T-helper 2 cell treated with Interferon-gamma antibody and Interleukin-4, amounts not matched to agents 100 ng/mL and 5 ng/mL, for 36 hours (primary cell): ENCODE measurements at regions not wholly inside any gene's neighbourhood (a gene's known extent, or its start where the extent isn't known, plus 50 kb on each side); places are given as distances from the start of the nearest gene placed in this dataset.

ENCODE experiments used
- intact Hi-C: fragments of 100-400 bp; cut with micrococcal nuclease; formaldehyde crosslinking; loops from one replicate; pipeline ENCODE4 v1.15.1; 2023

- intact Hi-C loops: loop anchor here (2.0 to 5.0 kb wide), 2 partner anchors 1661 to 1715 kb away; no protein-coding TSS in a partner anchor
These were observed 283.1 kb downstream of the LMX1A start for GRCh38 chr1:165073185-165074007.

- intact Hi-C loops: loop anchor here (5.0 kb wide), 1 partner anchor 1658 kb away; no protein-coding TSS in a partner anchor
These were observed 285.8 kb downstream of the LMX1A start for GRCh38 chr1:165070675-165071074.

- intact Hi-C loops: loop anchor here (5.0 kb wide), 1 partner anchor 1658 kb away; no protein-coding TSS in a partner anchor
These were observed 286.7 kb downstream of the LMX1A start for GRCh38 chr1:165069829-165070228.

GRCh38 chr1:165068741-165069140 lies 287.8 kb downstream of the LMX1A start:
- intact Hi-C loops: no loop called here

GRCh38 chr1:165067829-165068228 lies 288.7 kb downstream of the LMX1A start:
- intact Hi-C loops: no loop called here

- intact Hi-C loops: no loop called here
These were observed 293.1 kb downstream of the LMX1A start for GRCh38 chr1:165063181-165063965.

GRCh38 chr1:165062346-165062745 lies 294.2 kb downstream of the LMX1A start:
- intact Hi-C loops: no loop called here

GRCh38 chr1:165060285-165060793 lies 296.2 kb downstream of the LMX1A start:
- intact Hi-C loops: no loop called here

- intact Hi-C loops: no loop called here
These were observed 298.6 kb downstream of the LMX1A start for GRCh38 chr1:165057956-165058355.

- intact Hi-C loops: no loop called here
These were observed 299.6 kb downstream of the LMX1A start for GRCh38 chr1:165056914-165057313.

GRCh38 chr1:165055581-165055980 lies 300.9 kb downstream of the LMX1A start:
- intact Hi-C loops: no loop called here

GRCh38 chr1:165054627-165055026 lies 301.9 kb downstream of the LMX1A start:
- intact Hi-C loops: no loop called here

- intact Hi-C loops: no loop called here
These were observed 303.2 kb downstream of the LMX1A start for GRCh38 chr1:165053351-165053750.

GRCh38 chr1:165052936-165053335 lies 303.6 kb downstream of the LMX1A start:
- intact Hi-C loops: no loop called here

GRCh38 chr1:165052431-165052830 lies 304.1 kb downstream of the LMX1A start:
- intact Hi-C loops: no loop called here

GRCh38 chr1:165050246-165050645 lies 306.3 kb downstream of the LMX1A start:
- intact Hi-C loops: no loop called here

GRCh38 chr1:165047994-165048393 lies 308.5 kb downstream of the LMX1A start:
- intact Hi-C loops: no loop called here

- intact Hi-C loops: no loop called here
These were observed 310.6 kb downstream of the LMX1A start for GRCh38 chr1:165045902-165046301.

GRCh38 chr1:165040641-165041040 lies 315.9 kb downstream of the LMX1A start:
- intact Hi-C loops: no loop called here

- intact Hi-C loops: no loop called here
These were observed 316.5 kb downstream of the LMX1A start for GRCh38 chr1:165039996-165040395.

GRCh38 chr1:165036403-165036802 lies 320.1 kb downstream of the LMX1A start:
- intact Hi-C loops: no loop called here
